Activated CD4-positive, alpha-beta T cell treated with anti-CD3 and anti-CD28 coated beads for 36 hours (primary cell): ENCODE measurements at regions not wholly inside any gene's neighbourhood (a gene's known extent, or its start where the extent isn't known, plus 50 kb on each side); places are given as distances from the start of the nearest gene placed in this dataset.

Experiments
- ATAC-seq: fragments of 200-7000 bp; cut with Tn5 transposase; one replicate; pipeline ENCODE4 v1.10.0; 2021; ENCODE audit warnings: mild to moderate bottlenecking, moderate library complexity
- CTCF ChIA-PET: fragments of 350-600 bp; sonication (Branson Sonifier 250); formaldehyde crosslinking; loops from one replicate; lab custom pipeline; 2021; ENCODE audit warnings: antibody characterized with exemption; lab: Charles Lee
- POLR2A ChIA-PET: fragments of 350-600 bp; sonication (Branson Sonifier 250); formaldehyde crosslinking; loops from one replicate; lab custom pipeline; 2021; ENCODE audit warnings: antibody characterized with exemption, inconsistent platforms; lab: Charles Lee
- DNase-seq: peaks from one replicate; pipeline ENCODE4 v3.0.0-alpha.2; 2020
- H3K27ac Mint-ChIP-seq: one replicate; pipeline ENCODE4 v1.8.0; 2021; ENCODE audit warnings: mixed read lengths
- H3K27me3 Mint-ChIP-seq: one replicate; pipeline ENCODE4 v1.8.0; 2021; ENCODE audit warnings: mixed read lengths
- H3K36me3 Mint-ChIP-seq: one replicate; pipeline ENCODE4 v1.8.0; 2021; ENCODE audit warnings: low read depth, mixed read lengths
- H3K4me1 Mint-ChIP-seq: one replicate; pipeline ENCODE4 v1.8.0; 2021; ENCODE audit warnings: mixed read lengths
- H3K4me3 Mint-ChIP-seq: one replicate; pipeline ENCODE4 v1.8.0; 2021; ENCODE audit warnings: mild to moderate bottlenecking, moderate library complexity, mixed read lengths
- H3K9me3 Mint-ChIP-seq: one replicate; pipeline ENCODE4 v1.8.0; 2021; ENCODE audit warnings: low read depth, mixed read lengths
- intact Hi-C, 2 experiments: fragments of 100-400 bp; cut with DNase I in 1 of 2; cut with micrococcal nuclease in 1 of 2; formaldehyde crosslinking; loops; one replicate each; pipeline versions ENCODE4 v1.14.2 to v1.15.1; 2022 to 2024; cut with DNase I, micrococcal nuclease

DNA sequence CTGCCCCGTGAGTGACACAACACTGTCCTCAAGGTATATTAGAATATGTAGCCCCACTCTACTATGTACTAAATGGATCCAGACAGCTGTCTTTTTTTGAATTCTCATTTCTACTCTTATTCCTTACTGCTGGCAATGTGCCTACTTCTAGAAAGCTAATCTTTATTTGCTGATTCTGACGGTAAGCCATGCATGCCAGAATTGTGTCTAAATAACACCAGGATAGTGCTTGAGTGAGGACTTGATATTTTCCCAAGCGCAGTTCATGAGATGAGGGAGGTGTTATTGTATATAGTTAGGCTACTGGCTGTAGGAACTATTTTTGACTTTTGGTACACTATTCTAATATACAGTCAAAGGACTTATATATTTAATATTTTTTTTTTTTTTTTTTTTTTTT lies 316.2 kb upstream of the NAV3 start:
- Mint-ChIP-seq H3K27me3 (no peaks in the 10 kb centered on the region), H3K4me3 (no peak overlapping the region), H3K4me1 (no peaks in the 10 kb centered on the region), H3K36me3 (no peaks in the 10 kb centered on the region), H3K9me3 (peaks cover 2% of the 10 kb centered on the region), H3K27ac (no peak overlapping the region)
- ChIA-PET POLR2A (no interaction called here), CTCF (no interaction called here)
- intact Hi-C loops = no loop called here
- ATAC-seq (no peak), DNase-seq (no peak)

- CTCF ChIA-PET = no interaction called here
- no peak overlapping the region for H3K4me3 Mint-ChIP-seq
- ATAC-seq = no peak
Measured at GRCh38 chr12:77510985-77511384, 319.7 kb upstream of the NAV3 start.

GRCh38 chr12:77504466-77504865 lies 326.2 kb upstream of the NAV3 start:
- DNase-seq = no peak

More at GRCh38 chr12:77510985-77511384, 319.7 kb upstream of the NAV3 start:
- intact Hi-C loops = no loop called here
- no peak for DNase-seq
- Mint-ChIP-seq H3K27me3 (no peaks in the 10 kb centered on the region), H3K27ac (no peak overlapping the region), H3K9me3 (peaks cover 6% of the 10 kb centered on the region), H3K4me1 (no peaks in the 10 kb centered on the region), H3K36me3 (no peaks in the 10 kb centered on the region)
- POLR2A ChIA-PET = no interaction called here

DNA sequence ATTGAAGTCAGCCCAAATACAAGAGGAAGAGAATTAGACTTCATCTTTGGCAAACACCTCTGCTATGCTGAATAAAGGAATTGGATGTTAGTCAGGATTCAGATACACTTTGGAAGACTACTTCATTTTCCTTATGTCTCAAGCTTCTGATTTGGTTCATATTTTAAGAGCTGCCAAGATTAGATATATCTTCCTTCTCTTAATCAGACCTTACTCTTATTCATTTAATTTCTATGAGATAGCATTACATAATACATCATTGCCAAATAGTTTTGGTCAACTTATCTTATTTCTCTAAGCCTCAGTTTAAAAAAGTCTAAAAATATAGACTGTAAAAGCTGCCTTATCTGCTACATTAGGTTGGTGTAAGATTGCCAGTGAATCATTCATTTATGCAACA lies 330.6 kb upstream of the NAV3 start:
- ChIA-PET CTCF (no interaction called here), POLR2A (no interaction called here)
- Mint-ChIP-seq H3K4me3 (no peak overlapping the region), H3K27me3 (no peaks in the 10 kb centered on the region), H3K9me3 (no peaks in the 10 kb centered on the region), H3K4me1 (no peaks in the 10 kb centered on the region), H3K27ac (no peak overlapping the region), H3K36me3 (no peaks in the 10 kb centered on the region)
- ATAC-seq (no peak), DNase-seq (no peak)
- intact Hi-C loops = no loop called here

More at GRCh38 chr12:77504466-77504865, 326.2 kb upstream of the NAV3 start:
- Mint-ChIP-seq H3K27ac (no peak overlapping the region), H3K36me3 (no peaks in the 10 kb centered on the region), H3K27me3 (no peaks in the 10 kb centered on the region), H3K4me3 (no peak overlapping the region), H3K9me3 (peaks cover 4% of the 10 kb centered on the region), H3K4me1 (no peaks in the 10 kb centered on the region)
- no peak for ATAC-seq
- intact Hi-C loops = no loop called here
- POLR2A ChIA-PET = no interaction called here
- CTCF ChIA-PET = no interaction called here

DNA sequence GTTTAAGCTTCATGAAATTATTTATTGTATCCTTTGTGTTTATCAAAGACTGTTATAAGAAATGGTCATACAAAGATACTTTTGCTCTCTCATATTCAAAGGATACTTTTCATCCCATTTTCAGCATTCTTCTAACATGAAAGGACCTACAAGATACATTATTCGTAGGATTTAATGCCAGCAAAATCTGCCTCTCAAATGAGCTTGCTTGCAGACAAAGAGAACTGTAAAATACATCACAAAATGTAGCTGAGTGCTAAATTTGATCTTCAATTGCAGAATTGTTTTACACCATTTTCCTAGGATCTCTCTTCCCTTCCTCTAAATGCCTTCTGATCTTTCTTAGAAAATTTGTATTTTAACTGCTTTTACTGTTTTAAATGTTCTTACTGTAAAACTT lies 333.0 kb upstream of the NAV3 start:
- Mint-ChIP-seq H3K27ac (no peak overlapping the region), H3K4me3 (no peak overlapping the region), H3K36me3 (no peaks in the 10 kb centered on the region), H3K27me3 (no peaks in the 10 kb centered on the region), H3K4me1 (no peaks in the 10 kb centered on the region), H3K9me3 (no peaks in the 10 kb centered on the region)
- intact Hi-C loops = no loop called here
- ATAC-seq = no peak
- POLR2A ChIA-PET = no interaction called here
- DNase-seq = no peak
- CTCF ChIA-PET = interaction anchor here (1.2 kb wide), 1 partner anchor 249 kb away, joined by 3 read pairs; no protein-coding TSS in a partner anchor

DNA sequence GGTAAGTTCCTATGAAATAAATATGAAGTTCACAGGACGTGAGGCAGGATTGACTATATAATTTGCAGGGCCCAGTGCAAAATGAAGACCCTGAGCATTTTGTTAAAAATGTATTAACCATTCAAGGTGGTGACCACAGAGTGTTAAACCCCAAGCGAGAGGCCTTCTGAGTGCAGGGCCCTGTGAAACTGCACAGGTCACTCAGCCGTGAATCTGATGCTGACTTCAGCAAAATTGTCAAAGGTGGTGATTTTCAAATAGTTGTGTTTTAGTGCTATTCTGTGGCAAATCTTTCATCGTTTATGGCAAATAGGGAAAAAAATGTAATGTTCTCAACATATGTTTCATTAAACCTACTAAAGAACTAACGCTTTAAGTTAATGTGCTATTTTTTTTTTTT lies 334.0 kb upstream of the NAV3 start:
- DNase-seq (no peak), ATAC-seq (no peak)
- no peak overlapping the region for H3K4me3 Mint-ChIP-seq
- H3K4me1 Mint-ChIP-seq = no peaks in the 10 kb centered on the region
- H3K27me3 Mint-ChIP-seq = no peaks in the 10 kb centered on the region
- CTCF ChIA-PET = no interaction called here
- H3K27ac Mint-ChIP-seq = no peak overlapping the region
- no peaks in the 10 kb centered on the region for H3K9me3 Mint-ChIP-seq
- intact Hi-C loops = no loop called here
- POLR2A ChIA-PET = no interaction called here
- no peaks in the 10 kb centered on the region for H3K36me3 Mint-ChIP-seq

DNA sequence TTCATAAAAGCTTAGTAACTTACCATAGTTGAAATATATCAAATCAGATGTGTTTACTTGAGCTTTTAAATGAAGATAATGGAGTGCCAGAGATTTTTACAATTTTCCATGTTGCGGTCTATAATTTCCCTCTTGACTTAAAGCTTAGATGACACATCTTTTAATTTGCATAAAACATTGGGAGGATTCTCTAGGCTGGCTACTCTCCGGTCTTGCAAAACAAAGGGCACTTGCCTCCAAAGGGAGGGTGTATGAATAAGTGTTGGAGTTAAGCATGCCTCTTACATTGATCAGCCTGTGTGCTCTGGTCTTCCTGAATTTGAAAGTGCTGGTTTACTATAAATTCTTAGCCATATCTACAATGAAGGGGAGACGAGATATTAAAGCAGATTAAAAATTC lies 336.4 kb upstream of the NAV3 start:
- Mint-ChIP-seq H3K27me3 (no peaks in the 10 kb centered on the region), H3K4me3 (no peak overlapping the region), H3K27ac (no peak overlapping the region), H3K36me3 (no peaks in the 10 kb centered on the region), H3K9me3 (no peaks in the 10 kb centered on the region), H3K4me1 (no peaks in the 10 kb centered on the region)
- no peak for ATAC-seq
- no peak for DNase-seq
- ChIA-PET CTCF (no interaction called here), POLR2A (no interaction called here)
- intact Hi-C loops = no loop called here

GRCh38 chr12:77493302-77494168 lies 337.2 kb upstream of the NAV3 start:
- DNase-seq (no peak), ATAC-seq (no peak)
- POLR2A ChIA-PET = no interaction called here
- Mint-ChIP-seq H3K4me1 (no peaks in the 10 kb centered on the region), H3K4me3 (no peak overlapping the region), H3K27me3 (no peaks in the 10 kb centered on the region), H3K27ac (no peak overlapping the region), H3K36me3 (no peaks in the 10 kb centered on the region), H3K9me3 (no peaks in the 10 kb centered on the region)
- CTCF ChIA-PET = no interaction called here
- intact Hi-C loops = no loop called here

DNA sequence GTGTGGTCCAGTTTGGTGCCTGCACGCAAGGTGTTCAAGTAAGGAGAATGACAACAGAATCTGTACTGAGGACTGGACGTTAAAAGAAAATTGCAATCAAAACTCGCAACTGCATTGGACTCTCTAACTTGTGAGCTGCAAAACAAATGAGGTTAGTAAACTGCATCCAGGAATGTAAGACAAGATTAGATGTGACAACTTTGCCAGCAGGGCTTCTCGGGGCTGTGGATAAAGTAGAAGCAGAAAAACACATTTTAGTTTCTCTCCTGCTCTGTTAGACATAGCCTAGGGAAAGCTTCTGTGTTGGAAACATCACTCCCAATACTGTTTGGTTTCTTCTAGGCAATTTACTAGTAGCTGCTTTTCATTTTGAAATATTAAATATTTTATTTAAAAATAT lies 338.2 kb upstream of the NAV3 start:
- Mint-ChIP-seq H3K4me1 (no peaks in the 10 kb centered on the region), H3K27ac (no peak overlapping the region), H3K36me3 (no peaks in the 10 kb centered on the region), H3K4me3 (no peak overlapping the region), H3K9me3 (no peaks in the 10 kb centered on the region), H3K27me3 (no peaks in the 10 kb centered on the region)
- intact Hi-C loops = no loop called here
- ATAC-seq (no peak), DNase-seq (no peak)
- CTCF ChIA-PET = no interaction called here
- POLR2A ChIA-PET = no interaction called here

DNA sequence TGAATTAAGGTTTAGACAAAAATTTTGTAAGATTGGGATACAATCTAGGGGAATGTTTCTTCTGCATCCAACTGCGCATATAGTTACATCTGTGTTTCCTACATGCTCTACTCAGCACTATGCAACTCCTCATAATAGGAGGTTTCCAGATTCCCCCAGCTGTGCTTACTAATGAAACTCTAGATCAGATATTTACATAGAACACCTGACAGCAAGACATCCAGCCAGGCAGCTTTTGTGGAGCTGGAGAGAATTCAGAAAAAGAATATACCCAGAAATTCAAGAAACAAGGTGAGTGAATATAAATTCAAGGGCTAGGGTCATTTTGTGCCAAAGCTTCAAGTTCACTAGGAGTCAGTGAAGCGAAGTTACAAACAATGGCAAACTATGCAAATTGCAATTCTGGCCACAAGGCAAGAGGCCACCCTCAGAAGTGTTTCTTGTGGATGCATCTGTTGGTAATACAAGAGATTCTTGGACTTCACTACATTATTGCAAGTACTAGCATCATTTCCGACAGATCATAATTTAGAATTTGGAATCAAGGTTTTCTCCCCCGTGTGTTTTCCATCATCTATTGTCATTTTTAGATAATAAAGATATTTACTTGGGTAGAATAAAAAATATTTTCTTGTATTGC lies 341.2 kb upstream of the NAV3 start:
- DNase-seq (no peak), ATAC-seq (no peak)
- no peaks in the 10 kb centered on the region for H3K4me1 Mint-ChIP-seq
- intact Hi-C loops = no loop called here
- no peak overlapping the region for H3K27ac Mint-ChIP-seq
- H3K27me3 Mint-ChIP-seq = no peaks in the 10 kb centered on the region
- no peaks in the 10 kb centered on the region for H3K36me3 Mint-ChIP-seq
- no peak overlapping the region for H3K4me3 Mint-ChIP-seq
- ChIA-PET CTCF (no interaction called here), POLR2A (no interaction called here)
- no peaks in the 10 kb centered on the region for H3K9me3 Mint-ChIP-seq

- Mint-ChIP-seq H3K27me3 (no peaks in the 10 kb centered on the region), H3K4me3 (no peak overlapping the region), H3K4me1 (no peaks in the 10 kb centered on the region), H3K36me3 (no peaks in the 10 kb centered on the region), H3K9me3 (no peaks in the 10 kb centered on the region), H3K27ac (no peak overlapping the region)
- intact Hi-C loops = no loop called here
- ChIA-PET POLR2A (no interaction called here), CTCF (no interaction called here)
- DNase-seq (no peak), ATAC-seq (no peak)
Measured at GRCh38 chr12:77488041-77488620, 342.6 kb upstream of the NAV3 start.

- no peaks in the 10 kb centered on the region for H3K36me3 Mint-ChIP-seq
- H3K9me3 Mint-ChIP-seq = no peaks in the 10 kb centered on the region
- intact Hi-C loops = no loop called here
- H3K4me3 Mint-ChIP-seq = no peak overlapping the region
- no peaks in the 10 kb centered on the region for H3K4me1 Mint-ChIP-seq
- no peaks in the 10 kb centered on the region for H3K27me3 Mint-ChIP-seq
- DNase-seq = no peak
- ChIA-PET POLR2A (no interaction called here), CTCF (no interaction called here)
- no peak for ATAC-seq
- no peak overlapping the region for H3K27ac Mint-ChIP-seq
Measured at GRCh38 chr12:77486872-77487271, 343.8 kb upstream of the NAV3 start.
